NCI-H524 (cell line): ENCODE measurements at regions not wholly inside any gene's neighbourhood (a gene's known extent, or its start where the extent isn't known, plus 50 kb on each side); places are given as distances from the start of the nearest gene placed in this dataset.
A peak's percentile ranks its signal among the peaks of the same experiment; 100 is the strongest.

Experiments
- DNase-seq, 2 experiments: peaks; one replicate each; lab custom pipeline; 2025; lab: John Stamatoyannopoulos, UW

DNA sequence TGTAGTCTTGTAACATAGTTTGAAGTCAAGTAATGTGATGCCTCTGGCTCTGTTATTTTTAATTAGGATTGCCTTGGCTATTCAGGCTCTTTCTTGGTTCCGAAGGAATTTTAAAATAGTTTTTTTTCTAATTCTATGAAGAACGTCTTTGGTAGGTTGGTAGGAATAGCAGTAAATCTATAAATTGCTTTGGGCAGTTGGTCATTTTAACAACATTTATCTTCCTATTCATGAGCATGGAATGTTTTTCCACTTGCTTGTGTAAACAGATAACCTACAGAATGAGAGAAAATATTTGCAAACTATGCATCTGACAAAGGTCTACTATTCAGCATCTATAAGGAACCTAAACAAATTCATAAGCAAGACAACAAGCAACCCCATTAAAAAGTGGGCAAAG is 173.2 kb upstream of the TRPC7 start:
- DNase-seq: no peak

DNA sequence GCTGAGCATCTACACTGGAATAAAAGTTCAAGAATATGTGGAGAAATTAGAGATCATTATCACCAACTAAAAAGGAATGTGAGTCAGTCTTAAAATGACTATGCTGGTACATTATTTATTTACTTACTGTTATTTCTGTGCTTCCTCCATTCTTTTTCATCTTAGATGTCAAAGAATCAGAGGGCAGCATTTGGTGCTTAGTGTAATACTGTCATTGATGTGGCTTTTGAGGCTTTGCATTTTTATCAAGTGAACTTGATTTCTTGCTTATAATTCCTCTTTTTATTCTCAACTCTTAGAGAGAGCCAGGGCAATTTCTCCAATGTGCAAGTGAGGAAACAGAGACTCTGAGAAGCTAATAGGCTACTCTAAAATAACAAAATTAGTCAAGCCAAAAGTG is 163.7 kb upstream of the TRPC7 start:
- no peak for DNase-seq

DNA sequence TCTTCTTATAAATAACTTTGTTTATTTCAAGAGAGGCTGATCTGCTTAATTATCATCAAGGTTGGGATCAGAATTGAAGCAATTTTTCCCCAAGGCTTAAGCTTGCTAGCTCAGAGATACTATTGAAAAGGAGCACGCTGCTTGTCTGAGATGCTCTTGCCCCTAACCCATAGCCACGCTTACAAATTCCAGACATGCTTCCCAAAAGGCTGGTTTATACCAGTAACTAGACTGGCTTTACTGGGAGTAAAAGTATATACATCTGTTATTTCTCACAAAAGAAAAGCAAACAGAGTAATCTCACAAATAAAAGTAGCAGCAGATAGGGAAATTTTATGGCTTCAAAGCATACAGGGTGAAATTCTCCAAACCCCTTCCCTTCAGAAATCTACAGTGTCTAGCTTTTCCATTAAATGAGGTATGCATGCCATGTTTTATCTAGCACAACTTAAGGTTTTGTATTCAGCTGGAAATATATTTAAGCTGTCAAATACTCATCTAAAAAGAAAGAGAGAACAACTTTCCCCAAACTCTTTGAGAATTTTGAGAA is 163.2 kb upstream of the TRPC7 start:
- DNase-seq: no peak

DNA sequence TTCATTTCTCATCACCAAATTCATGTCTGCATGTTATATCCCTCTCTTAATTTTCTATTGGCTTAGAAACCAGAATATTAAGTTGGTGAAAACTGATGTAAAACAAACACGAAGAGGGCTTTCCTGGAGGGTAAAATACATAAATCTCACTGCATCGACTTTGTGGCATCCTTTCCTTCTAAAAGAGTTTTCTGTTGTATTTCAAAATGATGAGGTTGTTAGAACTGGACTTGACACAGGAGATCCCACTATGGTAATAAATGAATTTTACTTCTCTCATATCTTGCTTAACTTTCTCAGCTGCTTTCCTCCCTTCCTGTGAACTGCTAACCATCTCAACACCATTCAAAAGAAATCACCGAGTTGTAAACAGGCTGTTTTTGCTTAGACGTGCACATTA is 162.0 kb upstream of the TRPC7 start:
- DNase-seq: no peak

DNA sequence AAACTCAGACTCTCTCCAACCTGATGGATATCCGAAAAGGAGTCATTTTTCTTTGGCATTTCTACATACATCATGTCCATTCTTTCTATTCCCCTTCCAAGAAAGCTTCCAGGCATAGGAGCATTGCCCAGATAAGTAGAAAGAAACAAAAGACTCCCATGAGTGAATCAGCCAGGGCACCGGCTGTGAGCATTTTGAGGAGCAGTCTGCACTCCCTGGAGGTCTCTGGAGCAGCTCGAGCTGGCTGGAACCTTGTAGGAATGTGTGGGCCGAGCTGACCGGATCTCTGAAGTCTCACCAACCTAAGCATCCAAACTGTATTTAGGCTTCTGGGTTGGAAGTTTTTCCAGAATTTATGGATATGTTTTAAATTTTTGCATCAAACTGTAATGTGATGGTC is 161.4 kb upstream of the TRPC7 start:
- no peak for DNase-seq

DNA sequence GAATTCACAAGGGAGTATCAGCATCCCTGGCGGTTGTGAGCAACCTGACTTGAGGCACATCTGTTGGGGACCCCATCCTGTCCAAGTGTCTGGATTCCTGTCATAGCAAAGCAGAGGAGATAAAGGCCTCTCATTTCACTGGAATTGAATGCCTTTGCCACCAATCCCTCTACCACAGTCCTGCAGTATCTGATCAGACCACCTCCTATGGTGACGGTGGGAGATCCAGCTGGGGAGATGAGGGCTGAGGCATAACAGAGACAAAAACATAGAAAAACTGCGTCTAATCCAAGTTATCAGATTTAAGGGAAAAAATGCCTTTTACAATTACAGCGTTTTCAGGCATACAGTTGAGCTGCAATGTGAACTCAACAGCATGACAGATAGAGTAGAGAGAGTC is 160.7 kb upstream of the TRPC7 start:
- DNase-seq: no peak

DNA sequence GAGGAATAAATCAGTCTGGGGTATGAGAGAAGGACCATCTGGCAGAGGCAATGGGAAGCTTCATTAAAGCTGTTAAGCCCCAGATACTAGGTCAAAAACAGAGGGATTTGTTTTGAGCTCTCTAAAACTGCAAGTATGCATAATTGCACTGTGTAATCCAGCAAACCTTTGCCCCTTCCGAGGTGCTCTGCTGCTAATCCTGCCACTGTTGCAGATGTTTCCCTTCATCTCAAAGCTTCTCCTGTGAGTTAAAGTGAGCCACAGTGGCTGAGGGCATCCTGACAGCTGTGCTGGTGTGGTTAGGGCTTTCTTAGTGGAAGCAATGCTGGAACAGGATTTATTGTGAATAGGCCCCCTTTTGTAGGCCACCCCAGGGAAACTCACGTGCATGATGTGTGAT is 160.3 kb upstream of the TRPC7 start:
- DNase-seq: peak; percentile 94 to 98

DNA sequence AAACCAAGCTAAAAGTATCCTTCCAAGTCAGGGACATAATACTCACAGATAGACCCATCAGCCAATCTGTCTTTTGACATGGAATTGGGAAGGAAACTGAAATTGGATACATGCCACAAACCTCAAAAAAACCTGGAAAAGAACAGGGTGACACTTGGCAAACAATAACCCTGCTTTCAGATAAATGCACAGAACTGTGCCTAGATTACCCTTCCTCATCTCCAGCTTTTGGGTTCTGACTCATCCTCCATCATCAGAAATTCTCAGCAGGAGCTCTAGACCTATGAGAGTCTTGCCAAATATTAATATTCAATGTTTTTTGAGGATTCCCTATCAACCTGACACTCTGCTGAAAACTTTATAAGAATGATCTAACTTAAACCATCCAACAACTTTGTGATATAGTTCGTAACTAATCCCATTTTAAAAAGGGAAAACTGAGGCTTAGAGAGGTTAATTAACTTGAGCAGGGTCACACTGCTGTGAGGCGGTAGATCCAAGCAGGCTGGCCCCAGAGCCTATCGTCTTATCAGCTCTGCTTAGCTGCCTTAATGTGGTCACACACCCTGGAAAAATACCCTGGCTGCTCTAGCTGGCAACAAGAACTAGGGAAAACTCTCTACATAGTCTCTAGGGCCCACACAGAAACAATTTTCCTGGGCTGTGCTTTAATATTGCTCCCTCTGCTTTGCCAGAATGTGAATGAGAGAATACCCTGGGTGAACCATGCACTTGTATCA is 157.0 kb upstream of the TRPC7 start:
- no peak for DNase-seq

DNA sequence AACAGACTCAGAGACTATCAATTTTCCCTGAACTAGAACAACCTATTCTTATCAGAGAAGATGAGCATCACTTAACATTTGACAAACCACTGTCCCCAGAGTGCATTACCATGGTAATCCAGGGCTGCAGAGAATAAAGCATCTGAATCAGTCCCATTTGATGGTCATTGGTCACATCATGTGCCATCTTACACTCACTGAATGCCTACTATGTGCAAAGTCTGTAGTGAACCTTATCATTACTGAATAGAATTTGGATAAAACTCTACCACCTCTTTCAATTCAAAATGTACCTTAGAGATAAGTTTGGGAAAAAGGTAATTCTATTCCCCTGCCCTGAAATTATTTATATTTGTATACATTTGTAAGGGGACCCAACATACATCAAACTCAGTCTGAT is 156.4 kb upstream of the TRPC7 start:
- DNase-seq: no peak

DNA sequence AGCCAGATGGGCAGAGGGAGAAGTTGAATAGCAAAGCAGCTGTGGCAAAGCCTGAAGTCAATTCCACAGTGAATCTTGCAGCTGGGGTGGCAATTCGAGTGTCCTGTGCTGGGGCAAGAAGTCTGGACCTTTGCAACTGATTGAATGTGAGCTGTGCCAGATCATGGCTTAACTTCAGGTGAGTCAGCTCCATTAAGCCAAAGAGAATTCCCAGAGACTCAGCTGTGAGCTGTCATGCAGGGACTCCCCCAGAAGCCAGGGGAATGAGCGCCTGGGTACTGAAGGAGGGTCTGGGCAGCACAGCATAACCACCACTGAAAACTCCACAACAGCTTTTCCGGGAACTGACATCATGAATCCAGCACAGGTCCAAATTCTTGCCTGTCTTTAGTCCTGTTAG is 153.5 kb upstream of the TRPC7 start:
- DNase-seq: peak; percentile 51 to 77

DNA sequence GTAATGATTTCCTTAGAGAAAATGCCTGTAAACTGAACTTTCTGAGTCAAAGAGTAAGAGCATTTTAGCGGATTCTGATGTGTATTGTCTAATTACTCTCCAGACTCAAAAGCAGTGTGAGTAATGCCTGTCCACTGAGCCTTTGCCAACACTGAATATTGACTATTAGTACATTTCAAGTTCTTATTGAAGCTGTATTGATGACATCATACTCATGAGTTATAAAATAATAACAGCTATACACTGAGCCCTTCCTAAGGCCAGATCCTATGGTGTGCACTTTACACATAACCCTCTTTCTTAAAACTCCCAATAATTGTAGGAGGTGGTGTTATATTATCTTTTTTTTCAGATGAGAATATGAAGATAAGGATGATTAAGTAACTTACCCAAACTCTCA is 152.8 kb upstream of the TRPC7 start:
- no peak for DNase-seq

DNA sequence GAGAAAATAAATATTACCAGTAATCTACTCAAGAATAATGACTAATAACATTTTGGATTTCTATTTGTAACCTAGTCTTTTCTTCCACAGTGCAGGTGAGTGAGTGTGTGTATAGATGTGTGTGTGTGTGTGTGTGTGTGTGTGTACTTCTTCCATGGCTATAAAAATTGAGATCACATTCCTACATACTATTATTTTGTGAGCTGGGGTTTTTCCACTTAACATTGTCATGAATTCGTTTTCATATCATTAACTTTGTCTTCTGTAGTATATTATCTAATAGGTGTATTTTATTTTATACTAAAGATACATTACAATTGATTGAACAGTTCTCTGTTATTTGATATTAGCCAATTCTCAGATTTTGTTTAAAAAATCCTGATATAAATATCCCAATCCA is 152.4 kb upstream of the TRPC7 start:
- DNase-seq: no peak

DNA sequence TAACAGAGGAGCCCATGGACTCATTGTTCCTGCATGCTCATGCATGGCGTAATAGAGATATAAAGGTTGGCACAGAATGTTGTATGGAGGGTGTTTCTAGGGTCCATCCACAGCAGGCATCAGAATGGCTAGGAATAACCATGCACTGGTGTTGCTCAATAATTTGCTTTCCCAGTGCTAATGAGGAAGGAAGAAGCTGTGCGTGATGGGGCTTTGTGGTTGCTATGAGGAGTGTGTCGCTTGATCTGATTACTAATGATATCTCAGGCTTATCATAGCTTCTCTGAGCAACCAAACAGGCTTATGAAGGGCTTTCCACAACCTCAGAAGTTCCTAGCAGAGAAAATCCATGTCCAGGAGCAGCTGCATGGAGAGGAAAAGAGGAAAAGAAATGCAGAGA is 151.3 kb upstream of the TRPC7 start:
- DNase-seq: no peak

DNA sequence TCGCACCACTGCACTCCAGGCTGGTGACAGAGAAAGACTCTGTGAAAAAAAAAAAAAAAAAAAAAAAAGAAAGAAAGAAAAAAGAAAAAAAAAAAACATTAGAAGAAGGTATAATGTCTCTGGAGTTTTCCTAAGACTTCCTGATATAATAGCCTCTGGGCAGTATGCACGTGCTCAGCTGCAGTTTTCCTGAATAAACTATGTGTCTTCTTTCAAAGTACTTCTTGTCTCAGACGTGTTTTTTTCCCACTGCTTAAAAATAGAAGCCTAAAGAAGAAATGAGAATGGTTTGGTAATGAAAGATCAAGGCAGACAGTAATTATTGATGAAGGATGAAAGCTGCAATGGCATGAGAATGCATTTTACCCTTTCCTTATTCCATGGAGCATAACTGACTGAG is 148.1 kb upstream of the TRPC7 start:
- no peak for DNase-seq

DNA sequence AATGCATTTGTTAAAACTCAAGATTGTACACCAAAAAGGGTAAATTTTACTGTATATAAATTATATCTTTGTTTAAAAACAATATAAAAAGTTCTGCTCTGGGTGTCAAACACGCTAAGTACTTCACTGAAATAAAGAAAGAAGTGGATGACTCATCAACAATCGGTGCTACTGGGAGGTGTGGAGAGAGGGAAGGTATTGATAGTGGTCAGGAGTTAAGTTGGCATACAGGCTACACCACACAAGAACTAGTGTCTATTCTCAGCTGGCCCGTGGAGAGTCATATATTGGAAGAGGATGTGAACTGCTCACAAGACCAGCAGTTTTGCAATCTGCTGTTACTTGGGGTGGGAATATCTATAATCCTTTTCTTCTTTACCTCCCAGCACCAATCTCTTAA is 145.7 kb upstream of the TRPC7 start:
- no peak for DNase-seq

DNA sequence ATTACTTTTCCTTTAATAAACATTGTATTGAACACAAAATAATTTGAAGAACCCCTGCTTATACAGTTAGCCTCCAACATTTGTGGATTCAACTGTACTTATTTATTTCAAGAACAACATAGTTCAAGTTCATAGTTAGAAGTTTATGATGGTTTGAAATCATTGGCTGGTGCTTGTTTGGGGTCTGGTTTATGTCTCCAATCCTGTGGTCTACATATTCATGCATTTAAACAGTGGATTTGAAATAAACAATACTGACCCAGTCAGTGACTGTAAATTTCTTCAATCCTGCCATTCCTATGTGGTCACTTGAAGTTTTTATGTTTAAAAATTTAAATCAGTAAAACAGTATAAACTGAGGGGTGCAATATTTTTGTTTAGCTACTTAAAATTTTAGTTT is 145.1 kb upstream of the TRPC7 start:
- DNase-seq: no peak

DNA sequence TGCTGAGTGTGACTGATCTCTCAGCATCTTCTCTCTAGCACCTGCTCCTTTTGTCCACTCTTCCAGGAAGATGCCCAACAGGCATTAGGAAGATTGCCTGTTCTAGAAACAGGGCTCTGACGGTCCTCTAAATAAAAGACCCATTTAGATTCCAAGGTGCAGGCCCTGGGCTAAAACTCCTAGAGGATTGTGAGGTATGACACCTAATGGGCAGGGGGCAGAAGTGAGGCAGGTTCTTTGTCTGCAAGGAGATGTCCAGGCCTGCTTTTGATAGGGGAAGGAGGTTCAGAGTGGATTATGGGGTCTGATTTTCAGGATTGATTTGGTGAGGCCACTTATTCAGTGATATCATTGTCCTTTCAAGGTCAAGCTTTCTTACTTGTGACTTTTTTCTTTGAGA is 140.8 kb upstream of the TRPC7 start:
- DNase-seq: no peak

DNA sequence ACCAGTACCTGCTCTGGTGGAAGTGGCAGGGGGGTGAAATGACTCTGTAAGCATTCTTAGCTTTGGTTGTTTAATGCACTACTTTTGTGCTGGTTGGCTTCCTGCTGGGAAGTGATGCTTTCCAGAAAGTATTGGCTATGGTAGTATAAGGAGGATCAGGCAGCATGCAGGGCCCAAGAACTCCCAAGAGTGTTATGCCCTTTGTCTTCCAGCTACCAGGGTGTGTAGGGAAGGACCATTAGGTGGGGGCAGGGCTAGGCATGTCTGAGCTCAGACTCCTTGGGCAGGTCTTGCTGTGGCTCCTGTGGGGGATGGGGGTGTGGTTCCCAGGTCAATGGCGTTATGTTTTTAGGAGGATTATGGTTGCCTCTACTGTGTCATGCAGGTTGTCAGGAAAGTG is 135.8 kb upstream of the TRPC7 start:
- no peak for DNase-seq

DNA sequence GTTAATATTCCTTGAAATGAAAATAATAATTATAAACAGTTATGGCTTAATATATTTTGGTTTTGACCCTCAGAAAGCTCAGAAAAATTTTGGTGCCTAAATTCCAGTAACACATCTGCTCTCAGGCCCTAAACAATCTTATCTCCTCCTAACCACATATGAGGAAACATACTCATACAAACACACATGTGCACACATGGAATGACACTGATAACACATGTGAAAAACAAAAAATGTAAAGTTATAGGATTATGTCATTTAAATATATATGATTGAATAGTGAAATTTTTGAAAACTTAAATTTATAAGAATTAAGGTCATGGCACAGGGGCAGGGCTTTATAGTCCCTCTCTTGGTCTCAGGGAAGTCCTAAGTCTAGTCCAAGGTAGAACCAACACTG is 127.2 kb upstream of the TRPC7 start:
- no peak for DNase-seq

DNA sequence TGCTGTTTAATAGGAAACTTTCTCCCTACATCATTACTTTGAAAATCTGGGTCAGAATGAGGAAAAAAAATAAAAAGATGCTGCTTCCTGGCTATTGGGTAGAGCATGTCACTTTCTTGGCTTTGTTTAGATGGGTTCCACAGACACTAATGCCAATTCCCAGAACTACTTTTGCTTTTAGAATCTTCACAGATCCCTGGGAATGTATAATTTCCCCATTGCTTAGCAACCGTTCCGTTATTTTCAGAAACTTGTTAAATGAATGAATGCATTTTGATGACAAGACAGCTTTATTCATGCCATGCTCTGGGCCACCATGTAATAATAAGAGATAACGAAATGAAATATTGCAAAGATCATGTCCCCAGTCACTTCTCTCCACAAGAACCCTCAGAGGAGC is 126.5 kb upstream of the TRPC7 start:
- DNase-seq: no peak

DNA sequence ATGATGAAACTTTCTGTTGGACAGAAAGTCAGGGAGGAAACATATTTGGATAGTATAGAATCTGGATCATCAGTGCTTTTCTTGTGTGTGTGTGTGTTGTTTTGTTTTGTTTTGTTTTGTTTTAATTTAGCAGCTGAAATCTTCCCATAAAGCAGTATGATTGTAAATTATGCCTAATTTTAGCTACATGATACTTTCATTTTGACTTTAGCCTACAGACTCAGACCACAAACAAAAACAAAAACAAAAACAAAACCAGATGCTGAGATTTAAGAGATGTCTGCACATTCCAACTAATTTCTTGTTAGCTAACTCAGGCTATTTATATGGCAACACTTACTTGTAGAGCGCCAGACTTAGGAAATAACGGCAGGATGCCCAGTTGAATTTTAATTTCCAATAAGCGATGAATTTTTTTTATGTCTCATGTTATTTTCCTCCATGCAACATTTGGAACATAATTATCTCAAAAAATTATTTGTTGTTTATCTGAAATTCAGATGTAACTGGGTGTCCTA is 119.5 kb upstream of the TRPC7 start:
- no peak for DNase-seq

DNA sequence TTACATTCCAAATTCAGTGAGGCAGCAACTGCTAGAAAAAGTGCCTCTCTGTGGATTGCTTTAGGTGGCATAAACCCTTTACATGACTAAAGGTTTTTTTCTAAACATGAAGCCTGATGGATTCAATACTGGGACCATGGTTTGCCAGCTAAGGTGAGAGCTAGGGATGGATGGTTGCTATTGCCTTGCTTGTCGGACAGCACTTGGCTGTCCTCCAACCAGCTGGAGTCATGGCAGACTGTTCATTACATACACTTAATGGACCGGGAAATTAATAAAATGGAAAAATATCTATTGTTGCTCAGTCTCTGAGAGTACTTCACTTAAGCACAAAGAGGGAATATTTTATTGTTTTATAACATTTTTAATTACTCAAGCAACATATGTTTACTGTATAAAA is 116.9 kb upstream of the TRPC7 start:
- DNase-seq: no peak

DNA sequence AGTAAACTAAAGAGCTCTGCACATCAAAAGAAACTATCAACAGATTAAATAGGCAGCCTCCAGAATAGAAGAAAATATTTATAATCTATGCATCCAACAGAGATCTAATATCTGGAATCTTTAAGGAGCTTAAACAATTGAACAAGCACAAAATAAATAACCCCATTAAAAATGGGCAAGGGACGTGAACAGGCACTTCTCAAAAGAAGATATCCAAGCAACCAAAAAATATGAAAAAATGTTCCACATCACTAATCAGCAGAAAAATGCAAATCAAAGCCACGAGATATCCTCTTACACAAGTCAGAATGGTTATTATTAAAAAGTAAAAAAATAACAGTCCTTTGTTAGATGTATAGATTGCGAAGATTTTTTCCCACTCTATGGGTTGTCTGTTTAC is 109.1 kb upstream of the TRPC7 start:
- DNase-seq: no peak

DNA sequence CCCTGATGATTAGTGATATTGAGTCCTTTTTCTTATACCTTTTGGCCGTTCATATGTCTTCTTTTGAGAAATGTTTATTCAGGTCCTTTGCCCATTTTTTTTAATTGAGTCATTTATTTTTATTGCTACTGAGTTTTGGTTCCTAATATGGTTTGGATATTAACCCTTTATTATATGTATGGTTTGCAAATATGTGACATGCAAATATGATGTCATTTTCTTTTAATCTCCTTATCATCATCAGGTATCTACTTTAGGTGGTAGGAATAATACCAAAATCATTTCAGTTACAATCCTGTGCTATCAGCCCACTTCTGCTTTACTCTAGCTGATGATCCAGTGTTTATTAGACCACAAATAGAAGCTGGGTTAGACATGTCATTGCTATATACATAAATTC is 102.3 kb upstream of the TRPC7 start:
- no peak for DNase-seq
